ENCODE measurements at regions not wholly inside any gene's neighbourhood (a gene's known extent, or its start where the extent isn't known, plus 50 kb on each side); places are given as distances from the start of the nearest gene placed in this dataset.
"Not testable (repeated sequence)": the region's sequence is repeated elsewhere in the genome, so short reads cannot be mapped to it uniquely, and the experiment has no call there.

GRCh38 chr6:112401083-112401482 is 54.0 kb downstream of the RFPL4B start:
- DNase-seq: no peak

- DNase-seq: no peak
Measured at GRCh38 chr6:112407101-112407590, 60.0 kb downstream of the RFPL4B start.

DNA sequence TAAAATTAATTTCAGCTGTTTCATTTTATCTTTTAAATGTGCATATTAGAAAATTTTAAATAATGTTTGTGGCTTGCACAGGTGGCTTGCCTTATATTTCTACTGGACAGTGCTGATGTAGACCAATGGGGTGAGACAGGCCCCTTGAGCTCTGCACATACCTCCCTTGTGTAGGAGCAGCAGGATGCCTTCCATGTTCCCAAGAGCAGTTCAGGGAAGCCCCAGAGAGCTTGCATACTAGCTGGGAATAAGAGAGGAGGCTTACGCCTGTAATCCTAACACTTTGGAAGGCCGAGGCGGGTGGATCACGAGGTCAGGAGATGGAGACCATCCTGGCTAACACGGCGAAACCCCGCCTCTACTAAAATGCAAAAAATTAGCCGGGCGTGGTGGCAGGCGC is 61.4 kb downstream of the RFPL4B start:
- no peak for DNase-seq

- no peak for DNase-seq
Measured at GRCh38 chr6:112409311-112409710, 62.2 kb downstream of the RFPL4B start.

GRCh38 chr6:112413780-112414179 is 66.7 kb downstream of the RFPL4B start:
- DNase-seq: no peak

- no peak for DNase-seq
Measured at GRCh38 chr6:112415366-112415765, 68.2 kb downstream of the RFPL4B start.

GRCh38 chr6:112416866-112417265 is 69.7 kb downstream of the RFPL4B start:
- no peak for DNase-seq

DNA sequence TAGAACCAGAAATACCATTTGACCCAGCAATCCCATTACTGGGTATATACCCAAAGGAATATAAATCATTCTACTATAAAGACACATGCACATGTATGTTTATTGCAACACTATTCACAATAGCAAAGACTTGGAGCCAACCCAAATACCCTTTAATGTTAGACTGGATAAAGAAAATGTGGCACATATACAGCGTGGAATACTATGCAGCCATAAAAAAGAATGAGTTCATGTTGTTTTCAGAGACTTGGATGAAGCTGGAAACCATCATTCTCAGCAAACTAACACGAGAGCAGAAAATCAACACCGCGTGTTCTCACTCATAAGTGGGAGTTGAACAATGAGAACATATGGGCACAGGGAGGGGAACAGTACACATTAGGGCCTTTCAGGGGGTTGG is 79.9 kb downstream of the RFPL4B start:
- not testable (repeated sequence) for DNase-seq

- no peak for DNase-seq
Measured at GRCh38 chr6:112427499-112427898, 80.4 kb downstream of the RFPL4B start.

DNA sequence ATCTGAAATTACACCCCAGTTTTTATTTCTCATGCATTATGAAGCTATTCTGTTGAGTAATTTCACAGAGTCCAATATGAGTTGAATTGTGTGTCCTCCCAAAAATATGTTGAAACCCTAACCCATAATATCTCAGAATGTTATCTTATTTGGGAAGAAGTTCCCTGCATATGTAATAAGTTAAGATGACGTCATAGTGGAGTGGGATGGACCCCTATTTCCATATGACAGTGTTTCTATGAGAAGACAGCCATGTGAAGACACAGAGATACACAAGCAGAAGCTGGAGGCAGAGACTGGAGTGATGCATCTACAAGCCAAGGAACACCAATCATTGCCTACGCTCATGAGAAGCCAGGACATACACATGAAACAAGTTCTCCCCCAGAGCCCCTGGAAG is 81.3 kb downstream of the RFPL4B start:
- no peak for DNase-seq

DNA sequence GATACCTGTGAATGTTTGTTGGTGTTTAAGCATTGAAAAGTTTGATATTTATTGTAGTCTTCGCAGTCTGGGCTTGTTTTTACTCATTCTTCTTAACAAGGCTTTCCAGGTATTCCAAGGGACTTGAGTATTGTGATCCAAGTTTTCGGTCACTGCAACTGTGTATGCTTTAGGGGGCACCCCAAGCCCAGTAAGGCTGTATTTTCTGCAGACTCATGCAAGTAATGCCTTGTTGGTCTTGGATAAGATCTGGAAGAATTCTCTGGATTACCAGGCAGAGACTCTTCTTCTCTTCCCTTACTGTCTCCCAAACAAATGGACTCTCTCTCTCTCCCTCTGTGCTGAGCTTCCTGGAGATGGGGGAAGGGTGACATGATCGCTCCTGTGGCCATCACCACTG is 82.1 kb downstream of the RFPL4B start:
- no peak for DNase-seq

DNA sequence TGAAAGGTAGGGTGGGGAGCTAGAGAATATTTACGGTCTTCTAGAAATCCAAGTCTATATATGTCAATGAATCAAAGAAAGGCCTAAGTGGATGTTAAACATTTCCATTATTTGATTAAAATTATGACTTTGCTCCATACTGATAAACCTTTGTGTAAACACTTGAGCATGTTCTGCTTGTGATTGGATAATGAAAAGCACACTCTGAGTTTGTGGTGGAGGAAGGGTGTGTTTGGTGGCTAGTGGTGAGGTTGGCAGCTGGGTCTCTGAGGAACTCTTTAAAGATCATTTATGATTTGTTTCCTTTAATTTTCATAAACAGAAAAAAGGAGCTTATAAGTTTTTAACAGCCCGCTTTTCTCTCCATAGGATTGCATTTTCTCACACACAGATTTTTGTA is 84.7 kb downstream of the RFPL4B start:
- DNase-seq: no peak

DNA sequence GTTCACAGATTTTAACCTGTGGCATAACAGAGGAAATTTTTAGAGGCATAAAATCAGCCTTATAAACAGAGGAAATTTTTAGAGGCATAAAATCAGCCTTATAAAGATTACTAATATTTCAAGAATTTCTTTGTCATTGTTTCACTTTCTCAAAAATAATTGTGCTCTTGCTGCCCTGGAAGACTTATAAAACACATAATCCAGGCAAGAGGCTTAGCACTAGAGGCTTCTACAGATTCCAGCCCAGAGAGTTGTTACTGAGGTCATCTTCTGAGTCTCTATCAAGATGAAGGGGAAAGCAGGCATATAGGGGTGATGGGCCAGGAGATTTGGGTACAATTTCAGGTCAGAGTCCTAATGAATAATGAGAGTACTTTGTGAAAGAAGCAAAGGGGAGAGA is 85.7 kb downstream of the RFPL4B start:
- DNase-seq: no peak

GRCh38 chr6:112433457-112433856 is 86.3 kb downstream of the RFPL4B start:
- DNase-seq: no peak

DNA sequence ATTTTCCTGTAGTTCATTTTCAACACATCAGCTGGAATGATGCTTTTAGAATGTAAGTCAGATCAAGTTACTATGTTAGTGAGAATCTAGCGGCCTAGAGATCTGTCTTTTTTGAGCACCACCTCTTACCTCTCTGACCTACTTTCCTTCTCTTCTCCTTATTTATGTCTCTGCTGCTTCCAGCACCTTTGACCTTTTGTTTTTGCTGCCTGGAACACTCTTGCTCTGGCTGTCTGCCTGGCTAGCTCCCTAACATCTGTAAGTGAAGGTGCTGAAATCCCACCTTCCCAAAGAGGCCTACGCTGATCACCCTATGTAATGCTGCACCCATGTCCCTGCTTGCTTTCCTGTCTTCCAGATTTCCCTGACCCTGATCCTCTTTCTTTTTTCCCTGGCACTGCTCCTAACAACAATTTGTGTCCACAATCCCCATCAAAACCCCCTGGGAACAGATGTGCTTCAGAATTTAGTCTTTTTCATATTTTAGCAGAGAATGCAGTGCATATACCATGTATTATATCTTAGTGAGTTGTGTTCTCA is 87.8 kb downstream of the RFPL4B start:
- no peak for DNase-seq

GRCh38 chr6:112437058-112437457 is 89.9 kb downstream of the RFPL4B start:
- no peak for DNase-seq

DNA sequence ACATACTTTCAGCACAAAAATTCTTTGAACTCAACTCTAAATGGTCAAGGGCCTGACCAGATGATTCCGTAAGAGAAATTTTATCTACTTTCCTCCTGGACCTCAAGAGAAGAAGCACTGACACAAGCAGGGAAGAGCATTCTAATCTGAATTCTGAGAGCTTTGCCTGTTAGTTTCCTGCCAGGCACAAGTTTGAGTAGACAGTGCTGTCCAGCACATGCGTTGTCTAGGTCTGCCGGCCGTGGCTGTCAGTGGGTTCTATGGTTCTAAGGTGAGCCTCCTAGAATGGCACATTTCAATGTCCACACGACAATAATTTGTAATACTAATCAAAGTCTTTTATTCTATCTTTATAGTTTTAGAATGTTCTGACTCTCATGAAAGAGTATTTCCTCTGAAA is 91.9 kb downstream of the RFPL4B start:
- no peak for DNase-seq

- DNase-seq: no peak
Measured at GRCh38 chr6:112439432-112439831, 92.3 kb downstream of the RFPL4B start.

DNA sequence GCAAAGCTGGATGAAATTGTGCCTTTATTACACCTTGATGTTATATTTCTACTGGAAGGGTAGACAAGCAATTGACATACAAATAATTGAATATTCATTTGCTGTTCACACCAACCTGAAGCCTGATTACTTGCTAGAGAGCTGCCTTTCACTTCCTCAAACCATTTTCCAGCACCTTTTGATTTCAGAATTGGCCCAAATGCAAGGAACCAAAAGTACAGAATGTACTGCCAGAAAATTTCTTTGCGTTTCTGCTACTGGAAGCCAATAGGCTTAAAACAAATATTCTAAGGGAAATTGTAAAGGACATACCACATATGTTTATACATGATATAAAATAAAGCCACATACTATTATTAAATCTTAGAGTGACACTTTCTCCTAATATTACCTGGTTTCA is 94.5 kb downstream of the RFPL4B start:
- no peak for DNase-seq

DNA sequence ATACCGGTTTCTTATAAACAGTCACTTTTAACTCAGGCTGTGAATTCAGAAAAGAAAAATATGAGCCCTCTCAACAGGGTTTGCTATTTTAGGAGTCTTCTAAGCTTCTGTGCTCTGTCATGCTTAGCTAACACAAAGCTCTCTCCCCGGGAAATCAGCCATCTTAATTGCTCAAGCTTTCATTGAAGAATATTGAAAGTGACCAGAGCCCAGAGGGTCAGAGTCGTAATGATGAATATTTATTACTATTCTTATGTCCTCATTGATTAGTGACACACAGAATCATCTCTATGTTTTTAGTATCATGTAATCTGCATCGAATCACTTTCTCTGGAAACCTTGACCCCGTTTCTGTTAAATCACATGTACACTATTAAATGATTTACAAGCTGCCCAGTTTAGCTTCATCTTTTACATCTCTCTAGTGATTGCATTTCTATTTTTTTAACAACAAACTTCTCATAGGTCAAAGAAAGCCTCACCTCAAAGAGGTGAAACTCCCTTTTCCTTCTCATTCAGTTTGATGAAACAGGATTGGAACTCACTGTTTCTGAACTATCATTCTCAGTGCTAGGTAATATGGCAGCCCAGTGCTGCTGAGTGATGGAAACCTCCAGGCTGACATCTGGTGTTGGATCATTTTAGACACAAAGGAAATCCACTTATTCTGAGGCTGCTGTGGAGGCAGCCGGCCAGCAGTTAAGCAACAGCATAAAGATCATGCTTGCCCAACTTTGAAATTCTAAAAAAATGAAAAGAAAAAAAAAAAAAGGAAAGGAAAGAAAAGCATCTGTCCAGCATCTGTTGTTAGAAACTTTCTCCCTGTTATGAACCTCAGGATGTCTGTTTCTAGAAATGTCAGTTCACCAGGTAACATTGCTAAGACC is 96.3 kb downstream of the RFPL4B start:
- DNase-seq: no peak

DNA sequence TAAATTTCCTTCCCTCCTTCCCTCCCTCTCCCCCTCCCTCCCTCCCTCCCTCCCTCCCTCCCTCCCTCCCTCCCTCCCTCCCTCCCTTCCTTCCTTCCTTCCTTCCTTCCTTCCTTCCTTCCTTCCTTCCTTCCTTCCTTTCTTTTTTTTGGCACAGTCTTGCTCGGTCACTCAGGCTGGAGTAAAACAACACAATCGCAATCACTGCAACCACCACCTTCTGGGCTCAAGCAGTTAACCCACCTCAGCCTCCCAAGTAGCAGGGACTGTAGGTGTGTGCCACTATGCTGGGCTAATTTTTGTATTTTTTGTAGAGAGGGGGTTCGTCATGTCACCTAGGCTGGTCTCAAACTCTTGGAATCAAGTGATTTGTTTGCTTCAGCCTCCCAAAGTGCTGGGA is 101.7 kb downstream of the RFPL4B start:
- DNase-seq: not testable (repeated sequence)

- no peak for DNase-seq
Measured at GRCh38 chr6:112450663-112451062, 103.5 kb downstream of the RFPL4B start.

DNA sequence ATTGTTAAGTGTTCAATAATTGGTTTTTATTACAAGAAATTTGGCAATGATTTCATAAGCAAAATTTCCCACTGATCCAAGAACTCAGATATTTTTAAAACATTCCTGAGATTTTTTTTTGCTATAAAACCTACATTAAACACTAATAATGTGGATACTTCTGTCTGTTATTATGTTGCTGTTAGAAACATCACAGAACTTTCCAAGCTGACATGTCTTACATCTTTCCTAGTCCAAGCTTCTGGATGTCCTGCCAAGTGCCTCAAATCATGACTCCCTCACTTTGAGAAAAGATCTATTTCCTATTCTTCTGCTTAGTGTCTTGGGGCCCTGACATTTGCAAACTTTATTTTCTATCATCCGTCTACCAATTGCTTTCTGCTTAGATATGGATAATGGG is 110.8 kb downstream of the RFPL4B start:
- DNase-seq: no peak

- DNase-seq: no peak
Measured at GRCh38 chr6:112459758-112460304, 112.7 kb downstream of the RFPL4B start.

Data from CD4-positive, alpha-beta T cell treated with Interleukin-4 for 4 hours (primary cell).